ENCODE measurements at regions not wholly inside any gene's neighbourhood (a gene's known extent, or its start where the extent isn't known, plus 50 kb on each side); places are given as distances from the start of the nearest gene placed in this dataset.

DNA sequence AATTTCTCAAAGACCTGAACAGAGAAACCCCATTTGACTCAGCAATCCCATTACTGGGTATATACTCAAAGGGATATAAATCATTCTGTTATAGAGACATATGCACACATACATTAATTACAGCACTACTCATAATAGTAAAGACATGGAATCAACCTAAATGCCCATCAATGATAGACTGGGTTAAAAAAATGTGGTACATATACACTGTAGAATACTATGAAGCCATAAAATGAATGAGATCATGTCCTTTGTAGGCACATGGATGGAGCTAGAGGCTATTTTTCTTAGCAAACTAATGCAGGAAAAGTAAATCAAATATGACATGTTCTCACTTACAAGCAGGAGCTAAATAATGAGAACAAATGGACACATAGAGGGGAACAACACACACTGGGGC is 303.8 kb downstream of the BTG1 start:
- no peak overlapping the region for H3K4me3 ChIP-seq (ENCODE audit: low read length)
- TF ChIP-seq ZNF274 (IDR thresholded peaks at IDR 0.05; ENCODE audit: low read depth, low read length) = no peak

DNA sequence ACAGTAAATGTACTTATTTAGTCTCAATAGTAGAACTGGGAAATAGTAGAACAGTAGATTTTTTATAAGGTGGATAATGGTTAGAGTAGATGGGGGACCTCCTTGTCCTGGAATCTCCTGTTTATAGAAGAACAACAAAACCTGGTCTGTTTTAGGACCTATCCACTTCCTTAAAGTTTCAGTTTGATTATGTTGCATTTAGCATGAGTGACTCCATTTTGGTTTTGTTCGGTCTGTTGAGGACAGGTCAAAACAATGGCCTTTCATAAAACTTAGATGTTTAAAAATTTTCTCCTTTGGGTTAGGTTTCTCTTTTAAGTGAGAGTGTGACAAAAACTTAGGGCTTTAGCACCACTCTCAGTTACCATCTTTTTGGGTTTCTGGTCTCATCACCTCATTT is 308.9 kb downstream of the BTG1 start:
- no peak for TF ChIP-seq ZNF274 (IDR thresholded peaks at IDR 0.05; ENCODE audit: low read depth, low read length)

DNA sequence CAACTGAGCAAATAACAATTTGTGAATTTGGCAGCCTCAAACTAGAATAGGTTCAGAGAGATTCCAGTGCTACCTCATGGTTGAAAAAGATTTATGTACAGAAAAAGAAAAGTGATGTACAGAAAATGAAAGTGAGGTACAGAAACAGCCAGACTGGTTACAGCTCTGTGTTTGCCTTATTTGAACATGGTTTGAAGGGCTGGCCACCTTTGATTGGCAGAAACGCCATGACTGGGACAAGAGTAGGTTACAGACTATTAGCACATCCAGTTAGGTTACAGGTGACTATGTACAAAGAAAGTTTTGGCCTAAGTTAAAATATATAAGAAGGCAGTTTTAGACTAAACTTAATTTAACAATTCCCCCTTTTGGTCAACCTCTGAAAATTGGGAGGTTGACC is 309.4 kb downstream of the BTG1 start:
- no peak for TF ChIP-seq ZNF274 (IDR thresholded peaks at IDR 0.05; ENCODE audit: low read depth, low read length)
- H3K4me3 ChIP-seq (ENCODE audit: low read length) = no peak overlapping the region

More for the DNA sequence above, 308.9 kb downstream of the BTG1 start:
- H3K4me3 ChIP-seq (ENCODE audit: low read length) = no peak overlapping the region

DNA sequence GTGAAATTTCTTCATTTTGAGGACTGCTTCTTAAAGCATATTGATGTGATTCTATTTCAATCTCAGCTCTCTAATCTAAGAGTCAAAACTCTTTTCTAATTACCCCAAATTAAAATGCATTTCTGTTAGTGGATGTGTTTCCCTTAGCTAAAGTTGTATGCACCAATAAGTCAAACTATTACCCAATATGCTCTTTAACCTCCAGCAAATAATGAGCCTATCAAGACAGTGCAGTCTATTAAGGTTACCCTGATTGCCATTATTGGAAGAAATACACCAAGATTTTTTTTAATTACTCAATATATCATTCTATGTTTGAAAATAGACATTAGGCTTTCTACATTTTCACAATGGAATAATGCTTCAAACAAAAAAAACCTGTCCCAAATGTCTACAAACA is 310.0 kb downstream of the BTG1 start:
- H3K4me3 ChIP-seq (ENCODE audit: low read length) = no peak overlapping the region
- TF ChIP-seq ZNF274 (IDR thresholded peaks at IDR 0.05; ENCODE audit: low read depth, low read length) = no peak

DNA sequence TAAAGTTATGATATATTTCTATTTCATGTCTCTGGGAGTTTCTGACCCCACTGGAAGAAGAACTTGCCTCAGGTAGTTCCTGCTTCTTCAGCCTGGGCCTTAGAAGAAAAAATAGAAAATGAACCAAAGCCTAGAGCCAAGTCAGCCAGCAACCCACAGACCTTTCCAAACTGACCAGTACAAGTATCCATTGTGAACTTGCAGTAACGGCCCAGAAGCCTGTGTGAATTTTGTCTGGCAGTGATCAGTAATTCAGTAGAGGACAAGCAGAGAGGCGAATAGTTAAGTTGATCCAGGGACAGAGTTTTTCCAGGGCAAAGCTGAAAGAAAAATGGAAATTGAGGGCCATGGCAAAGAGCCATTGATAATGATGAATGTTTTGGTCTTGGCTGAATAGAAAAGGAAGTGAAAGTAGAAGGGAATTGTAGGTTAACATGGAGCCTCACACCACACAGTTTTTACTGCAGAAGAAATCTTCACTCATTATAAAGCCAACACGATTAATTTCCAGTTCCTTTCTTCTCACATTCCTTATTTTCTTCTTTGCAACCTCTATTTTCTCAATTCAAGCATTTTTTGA is 311.8 kb downstream of the BTG1 start:
- no peak for TF ChIP-seq ZNF274 (IDR thresholded peaks at IDR 0.05; ENCODE audit: low read depth, low read length)
- no peak overlapping the region for H3K4me3 ChIP-seq (ENCODE audit: low read length)

DNA sequence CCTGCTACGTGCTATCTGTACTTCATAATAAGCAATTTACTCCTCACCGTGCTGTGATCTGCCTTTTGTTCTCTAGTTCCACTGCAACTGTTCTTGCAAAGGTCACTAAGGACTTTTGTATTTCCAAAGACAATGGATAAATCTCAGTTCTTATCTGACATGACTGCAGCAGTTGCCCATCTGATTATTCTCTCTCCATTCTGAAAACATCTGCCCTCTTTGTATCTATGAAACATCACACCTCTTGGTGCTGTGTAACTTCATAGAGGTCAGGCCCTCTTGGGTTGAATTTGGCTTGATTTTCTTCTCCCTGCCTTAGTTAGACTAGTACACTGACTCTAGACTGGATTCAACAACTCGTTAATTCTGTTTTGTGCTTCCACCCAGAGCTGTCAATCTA is 319.6 kb downstream of the BTG1 start:
- no peak overlapping the region for H3K4me3 ChIP-seq (ENCODE audit: low read length)
- no peak for TF ChIP-seq ZNF274 (IDR thresholded peaks at IDR 0.05; ENCODE audit: low read depth, low read length)

DNA sequence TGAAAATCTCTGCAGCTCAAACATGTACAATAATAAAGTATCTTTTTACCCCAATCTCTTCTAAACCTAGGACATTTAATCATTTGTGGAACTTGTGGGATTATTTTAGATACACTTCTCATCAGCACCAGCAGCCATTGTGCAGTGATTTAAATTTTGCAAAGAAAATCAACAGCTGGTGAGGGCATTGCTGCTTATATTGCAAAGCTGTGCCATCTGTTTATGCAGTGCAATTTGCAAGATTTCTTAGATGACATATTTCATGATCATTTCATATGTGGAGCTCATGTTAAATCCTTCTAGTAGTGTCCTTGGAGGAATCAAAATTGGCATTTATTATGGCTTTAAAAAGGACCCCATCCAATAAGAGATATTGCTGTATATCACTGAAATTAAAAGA is 320.7 kb downstream of the BTG1 start:
- H3K4me3 ChIP-seq (ENCODE audit: low read length) = no peak overlapping the region
- TF ChIP-seq ZNF274 (IDR thresholded peaks at IDR 0.05; ENCODE audit: low read depth, low read length) = no peak

DNA sequence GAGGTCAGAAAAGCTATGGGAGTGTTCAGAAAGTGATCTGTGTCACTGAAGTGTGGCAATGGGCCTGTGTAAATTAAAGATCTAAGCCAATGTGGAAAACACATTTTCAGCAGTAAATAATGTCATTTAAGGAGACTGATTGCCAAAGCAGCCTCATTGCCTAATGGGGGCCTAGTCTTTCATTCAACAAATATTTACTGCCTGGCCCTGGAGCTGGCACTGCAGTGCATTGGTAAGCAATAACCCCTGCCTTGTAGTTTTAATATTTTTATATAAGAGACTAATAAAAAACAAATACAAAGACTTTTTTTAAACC is 326.6 kb downstream of the BTG1 start:
- TF ChIP-seq ZNF274 (IDR thresholded peaks at IDR 0.05; ENCODE audit: low read depth, low read length) = no peak
- H3K4me3 ChIP-seq (ENCODE audit: low read length) = no peak overlapping the region

DNA sequence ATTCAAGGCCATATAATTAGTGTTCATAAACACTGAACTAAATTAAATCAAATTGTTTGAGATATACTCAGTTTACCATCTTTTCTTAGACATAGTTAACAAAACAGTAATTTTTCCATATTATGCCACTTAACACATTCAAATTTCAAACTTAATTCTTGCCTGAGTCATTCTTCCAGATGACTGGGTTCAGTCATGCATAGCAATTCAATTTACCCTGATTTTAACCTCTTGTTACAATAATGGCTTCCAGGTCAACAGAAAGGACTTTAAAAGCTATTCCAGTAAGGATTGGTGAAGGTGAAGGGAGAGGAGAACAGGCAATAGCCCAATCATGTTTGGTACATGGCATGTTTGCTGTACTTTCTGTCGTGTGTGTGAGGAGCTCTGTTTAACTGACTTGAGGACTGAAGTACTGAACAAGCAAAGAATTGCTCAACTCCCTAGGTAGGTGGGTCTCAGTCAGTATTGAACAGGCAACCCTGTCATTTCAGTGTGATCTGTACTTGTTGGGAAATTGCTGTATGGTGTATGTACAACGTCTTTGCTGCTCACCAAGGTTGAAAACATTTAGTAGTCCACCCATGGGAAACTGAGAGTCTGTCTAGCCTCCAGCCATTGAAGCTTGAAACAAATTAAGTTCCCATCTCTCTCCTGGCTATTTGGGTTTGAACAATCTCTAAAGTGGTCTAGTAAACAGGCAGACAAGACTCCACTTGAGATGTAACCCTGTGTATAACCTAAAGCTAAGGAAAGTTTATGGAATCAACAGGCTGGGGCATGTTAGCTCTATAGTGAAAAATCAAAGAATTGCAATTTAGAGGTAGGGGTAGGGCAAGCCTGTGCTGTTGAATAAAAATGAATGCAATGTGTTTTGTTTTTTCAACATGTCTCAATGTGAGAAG is 327.2 kb downstream of the BTG1 start:
- no peak overlapping the region for H3K4me3 ChIP-seq (ENCODE audit: low read length)
- TF ChIP-seq ZNF274 (IDR thresholded peaks at IDR 0.05; ENCODE audit: low read depth, low read length) = no peak

DNA sequence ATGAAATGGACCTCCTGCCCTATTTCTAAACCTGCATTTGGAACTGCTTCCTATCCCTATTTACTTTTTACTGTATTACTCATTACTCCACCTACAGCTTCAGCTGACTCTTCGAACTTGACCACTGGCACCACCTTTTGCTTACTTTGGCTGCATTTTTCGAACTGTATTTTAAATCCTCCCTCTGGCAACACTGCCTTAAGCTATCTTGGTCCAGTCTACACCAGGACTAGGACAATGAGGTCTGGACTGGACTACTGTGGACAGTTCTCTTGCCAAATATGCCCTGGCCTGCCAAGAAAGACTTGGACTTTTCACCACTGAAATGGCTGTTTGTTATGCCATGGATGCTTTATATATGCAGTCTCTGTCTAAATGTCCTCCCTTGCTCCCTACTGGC is 328.1 kb downstream of the BTG1 start:
- TF ChIP-seq ZNF274 (IDR thresholded peaks at IDR 0.05; ENCODE audit: low read depth, low read length) = no peak
- H3K4me3 ChIP-seq (ENCODE audit: low read length) = no peak overlapping the region

DNA sequence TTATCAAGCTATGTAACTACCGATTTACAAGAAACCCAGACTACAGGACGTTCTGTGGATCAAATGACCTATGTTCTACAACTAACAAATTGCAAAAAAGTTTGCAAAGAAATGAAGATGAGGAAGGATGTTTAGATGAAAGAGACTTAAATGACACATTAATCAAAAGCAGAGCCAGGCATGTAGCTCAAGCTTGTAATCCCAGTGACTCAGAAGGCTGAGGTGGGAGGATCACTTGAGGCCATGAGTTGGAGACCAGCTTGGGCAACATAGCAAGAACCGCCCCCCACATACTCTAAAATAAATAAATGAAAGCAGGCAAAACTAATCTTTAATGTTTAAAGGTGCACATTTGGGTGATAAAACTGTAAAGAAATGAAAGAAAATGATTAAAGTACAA is 331.9 kb downstream of the BTG1 start:
- TF ChIP-seq ZNF274 (IDR thresholded peaks at IDR 0.05; ENCODE audit: low read depth, low read length) = no peak
- no peak overlapping the region for H3K4me3 ChIP-seq (ENCODE audit: low read length)

DNA sequence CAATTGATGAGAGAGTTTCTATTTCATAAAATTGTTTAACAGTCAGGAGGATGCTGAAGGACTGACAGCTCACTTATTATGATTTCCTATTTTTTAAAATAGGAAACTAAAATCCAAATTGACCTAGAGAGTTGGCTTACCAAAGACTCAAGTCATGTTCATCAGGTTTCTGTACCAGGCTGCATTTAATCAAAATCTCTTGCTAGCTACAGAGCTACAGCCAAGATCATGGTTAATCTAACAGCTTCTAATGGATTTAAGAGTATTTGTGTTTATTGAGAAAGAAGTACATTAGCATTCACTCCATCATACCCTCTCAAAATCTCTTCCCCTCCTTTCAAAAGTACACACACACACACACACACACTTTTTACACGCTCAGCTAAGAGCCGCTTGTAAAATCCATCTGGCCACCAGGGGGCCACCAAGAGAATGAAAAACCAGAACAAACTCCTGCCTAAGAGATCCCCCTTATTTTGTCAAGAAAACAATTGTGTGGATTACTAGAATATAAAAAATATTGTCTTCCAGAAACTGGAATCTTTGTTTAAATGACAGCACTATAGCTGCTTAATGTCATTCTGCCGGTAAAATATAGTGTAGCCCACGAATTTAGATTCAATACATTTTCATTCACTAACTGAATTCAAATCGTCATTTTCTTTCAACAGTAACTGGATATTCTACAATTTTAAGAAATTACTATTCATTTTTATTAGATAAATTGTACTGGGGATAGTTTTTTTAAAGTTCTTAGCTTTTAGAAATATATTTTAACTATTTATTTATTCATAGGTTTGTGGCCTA is 334.0 kb downstream of the BTG1 start:
- H3K4me3 ChIP-seq (ENCODE audit: low read length) = no peak overlapping the region
- TF ChIP-seq ZNF274 (IDR thresholded peaks at IDR 0.05; ENCODE audit: low read depth, low read length) = no peak

DNA sequence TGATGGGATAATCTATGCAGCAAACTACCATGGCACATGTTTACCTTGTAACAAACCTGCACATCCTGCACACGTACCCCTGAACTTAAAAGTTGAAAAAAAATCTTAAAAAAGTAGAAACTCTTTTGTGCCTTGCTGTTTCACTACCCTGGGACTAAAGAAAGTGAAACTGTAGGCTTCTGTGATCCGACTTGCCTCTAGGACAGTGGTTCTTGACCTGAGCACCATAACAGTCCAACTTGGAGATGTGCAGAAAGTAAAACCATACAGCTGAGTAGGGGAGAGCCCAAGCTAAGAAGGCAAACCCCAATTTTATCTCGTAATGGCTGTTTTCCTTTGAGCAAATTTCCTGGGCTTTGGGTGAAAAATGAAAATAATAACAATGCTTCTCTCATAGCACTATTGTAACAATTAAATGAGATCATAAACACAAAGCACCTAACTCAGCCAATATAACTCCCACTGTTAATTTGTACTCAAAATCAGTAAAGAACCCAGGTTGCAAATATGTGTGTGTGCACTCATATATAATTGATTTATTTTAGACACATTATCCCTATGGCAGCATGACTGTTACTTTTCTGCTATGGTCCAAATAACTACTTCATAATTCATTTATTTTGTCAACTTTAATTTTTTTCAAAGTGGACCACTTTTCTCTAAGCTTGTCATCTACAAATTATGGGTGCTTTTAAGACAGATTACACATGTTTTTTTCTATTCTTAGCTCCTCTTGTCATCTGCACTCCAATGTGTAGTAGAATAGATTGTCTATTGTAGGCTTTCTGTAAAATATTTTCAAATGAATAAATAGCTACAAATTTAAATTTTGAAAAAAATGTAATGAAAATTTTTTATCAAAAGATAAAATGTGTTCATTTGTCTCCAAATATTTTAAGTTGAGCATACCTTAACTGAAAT is 334.9 kb downstream of the BTG1 start:
- no peak for TF ChIP-seq ZNF274 (IDR thresholded peaks at IDR 0.05; ENCODE audit: low read depth, low read length)
- H3K4me3 ChIP-seq (ENCODE audit: low read length) = no peak overlapping the region

DNA sequence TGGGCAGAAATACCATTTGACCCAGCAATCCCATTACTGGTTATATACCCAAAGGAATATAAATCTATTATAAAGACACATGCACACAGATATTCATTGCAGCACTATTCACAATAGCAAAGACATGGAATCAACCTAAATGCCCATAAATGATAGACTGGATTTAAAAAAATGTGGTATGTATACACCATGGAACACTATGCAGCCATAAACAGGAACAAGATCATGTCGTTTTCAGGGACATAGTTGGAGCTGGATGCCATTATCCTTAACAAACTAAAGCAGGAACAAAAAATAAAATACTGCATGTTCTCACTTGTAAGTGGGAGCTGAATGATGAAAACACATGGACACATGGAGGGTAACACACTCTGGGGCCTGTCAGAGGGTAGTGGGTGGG is 335.6 kb downstream of the BTG1 start:
- no peak overlapping the region for H3K4me3 ChIP-seq (ENCODE audit: low read length)
- TF ChIP-seq ZNF274 (IDR thresholded peaks at IDR 0.05; ENCODE audit: low read depth, low read length) = no peak
